Breast epithelium (tissue), 3 donors: ENCODE measurements at regions not wholly inside any gene's neighbourhood (a gene's known extent, or its start where the extent isn't known, plus 50 kb on each side); places are given as distances from the start of the nearest gene placed in this dataset.

Experiments
- CTCF ChIP-seq, 3 donors: fragments of 450-650 bp; IDR thresholded peaks; one replicate each; pipeline ENCODE4 v1.5.1; 2016 to 2017; ENCODE audit warnings: antibody characterized with exemption in 3 of 3, mild to moderate bottlenecking in 3 of 3, moderate library complexity in 3 of 3
- POLR2A ChIP-seq: fragments of 450-650 bp; IDR thresholded peaks from one replicate; pipeline ENCODE4 v1.6.1; 2016; ENCODE audit warnings: antibody characterized with exemption, mild to moderate bottlenecking, moderate library complexity
- POLR2AphosphoS5 ChIP-seq, 3 donors: sonication (generic); formaldehyde crosslinking; IDR thresholded peaks; one replicate each; pipeline ENCODE4 v1.6.1; 2017; ENCODE audit warnings: antibody characterized with exemption in 3 of 3

- TF ChIP-seq CTCF (IDR thresholded peaks at IDR 0.05) (no peak), POLR2A (no peak), POLR2AphosphoS5 (IDR thresholded peaks at IDR 0.05) (no peak)
Measured at GRCh38 chr5:21594566-21594965, 1258.6 kb downstream of the CDH12 start.
